HG03159 (cell line): ENCODE measurements at regions not wholly inside any gene's neighbourhood (a gene's known extent, or its start where the extent isn't known, plus 50 kb on each side); places are given as distances from the start of the nearest gene placed in this dataset.

Source experiments
- ATAC-seq: cut with Tn5 transposase; IDR thresholded peaks from one replicate; pipeline ENCODE4 v1.9.1; 2021; ENCODE audit warnings: mild to moderate bottlenecking, moderate library complexity; ENCODE audit not compliant: unreplicated experiment

DNA sequence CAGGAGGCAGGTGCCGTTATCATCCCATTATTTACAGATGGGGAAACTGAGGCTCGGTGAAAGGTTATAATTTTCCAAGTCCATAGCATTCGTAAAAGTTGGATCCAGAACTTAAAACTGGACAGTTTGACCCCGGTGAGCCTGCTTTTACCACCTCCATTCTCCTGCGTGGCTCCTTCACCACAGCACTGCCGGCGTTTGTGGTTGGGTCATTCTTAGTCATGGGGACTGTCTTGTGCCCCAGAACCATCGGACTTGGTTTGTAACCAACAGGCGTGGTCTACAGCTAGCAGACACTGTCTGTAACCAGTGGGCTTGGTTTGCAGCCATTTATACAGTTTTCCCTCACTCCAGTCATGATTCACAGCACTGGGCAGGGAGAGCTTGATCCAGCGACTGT lies 511.3 kb downstream of the NPHP4 start:
- ATAC-seq, result no peak

DNA sequence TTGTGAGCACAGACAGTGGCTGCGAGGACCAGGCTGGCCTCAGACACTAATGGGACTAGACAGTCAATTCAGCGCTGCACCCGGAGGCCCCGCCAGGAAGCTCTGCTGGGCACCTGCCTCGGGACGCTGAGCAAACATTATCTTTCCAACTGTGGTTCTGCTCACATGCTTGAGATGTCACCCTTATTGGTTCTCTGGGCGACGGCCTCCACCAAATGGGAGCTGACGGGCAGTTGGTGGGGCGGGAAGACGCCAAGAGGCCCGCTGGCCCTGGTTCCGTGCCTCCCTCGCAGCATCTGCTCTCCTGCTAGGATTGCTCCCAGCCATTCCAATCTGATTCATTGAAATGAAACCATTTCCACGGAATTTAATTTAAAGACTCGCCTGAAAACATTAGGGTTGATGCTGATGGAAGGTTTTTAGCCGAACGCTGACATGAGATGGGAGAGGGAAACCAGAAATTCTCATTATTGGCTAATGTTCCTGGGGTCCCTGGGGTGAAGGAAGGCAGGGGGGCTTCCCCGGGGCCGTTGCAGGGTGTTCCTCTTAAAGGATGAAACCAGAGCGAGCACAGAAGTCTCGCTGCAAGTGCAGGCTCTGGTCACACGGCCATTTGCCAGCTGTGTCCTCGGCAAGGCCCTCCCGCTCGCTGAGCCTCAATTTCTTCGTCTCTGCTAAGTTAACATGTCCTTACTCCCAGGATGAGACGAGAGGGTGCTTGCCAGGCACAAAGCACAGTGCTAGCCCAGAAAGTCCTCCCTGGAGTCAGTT lies 512.2 kb downstream of the NPHP4 start:
- no peak for ATAC-seq

DNA sequence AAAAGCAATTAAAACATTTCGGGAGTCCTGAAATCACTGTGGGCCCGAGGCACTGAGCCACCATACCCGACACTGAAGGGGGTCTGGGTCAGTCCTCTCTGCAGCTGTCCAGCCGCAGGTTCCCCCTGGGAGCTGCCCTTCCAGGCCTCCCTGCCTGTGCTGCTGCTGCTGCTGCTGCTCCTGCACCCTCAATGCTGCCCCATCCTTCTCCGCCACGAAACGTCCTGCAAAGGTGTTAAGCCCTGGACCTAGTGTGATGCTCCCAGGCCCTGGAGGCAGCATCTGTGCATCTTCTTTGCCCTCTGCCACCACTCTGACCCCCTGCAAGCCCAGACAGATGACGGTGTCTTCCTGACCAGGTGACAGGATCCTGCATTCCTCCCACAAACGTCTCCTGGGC lies 513.3 kb downstream of the NPHP4 start:
- no peak for ATAC-seq

DNA sequence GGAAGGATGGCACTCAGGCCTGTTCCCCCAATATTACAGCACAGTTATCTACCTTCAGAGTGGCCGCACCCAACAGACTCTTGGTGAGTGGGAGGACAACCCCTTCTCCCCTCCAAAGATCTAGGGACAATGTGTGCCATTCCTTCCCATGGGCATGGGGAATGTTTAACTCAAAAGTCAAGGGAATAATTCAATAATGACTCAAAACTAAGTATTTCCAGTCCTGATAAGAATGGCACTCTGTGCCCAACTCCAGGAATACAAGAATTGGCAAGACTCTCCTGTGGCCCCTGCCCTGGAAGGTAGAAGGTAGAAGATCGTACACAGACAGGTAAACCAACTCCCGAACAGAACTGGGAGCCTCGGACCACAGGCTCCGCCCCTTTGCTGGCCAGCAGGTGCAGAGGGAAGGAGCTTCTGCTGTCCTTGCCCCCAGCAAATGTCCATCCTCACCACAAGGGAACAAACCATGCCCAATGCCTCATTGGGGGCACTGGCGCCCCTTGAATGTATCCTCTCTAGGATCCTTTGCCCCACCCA lies 514.0 kb downstream of the NPHP4 start:
- no peak for ATAC-seq

DNA sequence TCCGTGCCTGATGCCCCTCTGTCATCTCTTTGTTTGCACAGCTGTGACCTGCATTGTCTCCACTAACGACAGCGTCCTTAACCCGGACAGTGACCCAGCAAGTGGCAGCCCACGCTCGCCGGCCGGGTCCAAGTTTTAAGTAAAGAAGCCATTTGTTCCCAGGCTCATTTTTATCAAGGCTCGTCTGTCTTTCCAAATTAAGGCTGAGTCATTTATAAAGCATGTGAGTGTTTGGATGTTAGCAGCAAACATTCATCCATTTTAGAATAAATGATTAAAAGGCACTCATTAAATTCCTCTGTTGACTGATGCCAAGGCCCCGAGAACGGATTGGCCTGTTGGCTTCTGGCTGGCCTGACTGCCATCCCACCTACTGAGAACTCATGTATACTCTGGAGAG lies 514.5 kb downstream of the NPHP4 start:
- ATAC-seq, result no peak

DNA sequence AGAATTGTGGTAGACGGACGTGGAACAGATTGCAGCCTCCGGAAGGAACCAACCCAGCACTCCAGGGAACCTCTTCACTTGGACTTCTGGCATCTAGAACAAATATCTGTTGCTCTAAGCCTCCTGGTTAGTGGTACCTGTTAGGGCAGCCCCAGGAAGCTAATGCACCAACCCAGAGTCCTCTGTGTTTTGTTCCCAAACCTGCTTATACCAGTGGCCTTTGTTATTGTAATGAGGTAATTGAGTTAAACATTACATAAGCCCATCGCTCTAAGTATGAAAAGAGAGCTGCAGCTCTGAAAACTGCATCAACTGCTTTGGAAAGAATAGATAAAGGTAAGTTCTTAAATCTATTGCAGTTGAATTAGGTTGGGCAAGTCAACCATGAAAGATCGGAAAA lies 516.7 kb downstream of the NPHP4 start:
- no peak for ATAC-seq

DNA sequence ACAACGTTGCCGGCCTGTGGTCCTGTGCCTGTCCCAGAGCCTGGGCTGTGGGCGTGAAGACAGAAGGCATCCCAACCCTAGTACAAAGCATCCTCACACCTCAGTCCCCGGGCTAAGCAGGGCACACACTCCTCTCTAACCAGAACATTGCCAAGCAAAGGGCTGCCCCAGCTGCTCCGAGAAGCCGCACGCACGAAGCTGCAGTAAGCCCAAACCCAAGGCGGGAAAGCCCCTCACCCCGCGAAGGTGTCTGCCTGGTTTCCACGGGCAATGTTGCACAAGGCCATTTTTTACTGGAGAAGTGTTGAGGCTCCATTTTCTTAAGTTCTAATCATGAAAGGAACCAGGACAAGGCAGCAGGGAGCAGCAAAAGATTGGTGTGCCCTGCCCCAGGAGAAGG lies 519.0 kb downstream of the NPHP4 start:
- no peak for ATAC-seq

DNA sequence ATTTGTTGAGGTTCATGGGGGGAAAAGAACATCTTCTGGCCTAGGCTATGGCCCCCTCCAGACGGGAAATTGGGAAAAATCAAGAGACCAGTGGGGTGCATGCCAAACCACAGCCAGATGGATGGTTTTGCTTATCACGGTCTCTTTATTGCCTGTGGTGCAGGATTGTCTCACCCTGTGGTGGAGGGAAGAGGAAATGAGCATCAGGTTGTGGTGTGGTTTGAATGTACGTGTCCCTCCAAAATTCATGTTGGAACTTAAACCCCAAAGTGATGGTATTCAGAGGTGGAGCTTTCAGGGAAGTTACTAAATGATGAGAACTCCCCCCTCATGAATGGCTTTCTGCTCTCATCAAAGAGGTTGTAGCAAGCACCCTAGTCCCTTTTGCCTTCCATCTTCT lies 525.7 kb downstream of the NPHP4 start:
- no peak for ATAC-seq

DNA sequence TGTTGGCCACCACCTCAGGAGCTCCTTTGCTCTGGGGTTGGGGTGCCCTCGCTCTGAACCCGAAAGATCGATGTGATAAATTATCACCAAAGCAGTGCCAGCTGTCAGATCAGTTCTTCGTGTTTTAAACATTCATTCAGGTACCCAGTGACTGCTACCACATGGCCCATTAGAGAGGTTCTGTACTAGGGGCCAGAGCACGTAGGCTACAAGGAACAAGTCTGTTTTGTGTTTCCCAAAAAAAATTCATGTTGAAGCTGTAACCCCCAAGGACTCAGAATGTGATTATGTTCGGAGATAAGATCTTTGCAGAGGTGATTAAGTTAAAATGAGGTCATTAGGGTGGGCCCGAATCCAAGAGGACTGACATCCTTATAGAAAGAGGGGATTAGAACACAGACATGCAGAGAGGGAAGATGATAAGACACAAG lies 526.9 kb downstream of the NPHP4 start:
- no peak for ATAC-seq

DNA sequence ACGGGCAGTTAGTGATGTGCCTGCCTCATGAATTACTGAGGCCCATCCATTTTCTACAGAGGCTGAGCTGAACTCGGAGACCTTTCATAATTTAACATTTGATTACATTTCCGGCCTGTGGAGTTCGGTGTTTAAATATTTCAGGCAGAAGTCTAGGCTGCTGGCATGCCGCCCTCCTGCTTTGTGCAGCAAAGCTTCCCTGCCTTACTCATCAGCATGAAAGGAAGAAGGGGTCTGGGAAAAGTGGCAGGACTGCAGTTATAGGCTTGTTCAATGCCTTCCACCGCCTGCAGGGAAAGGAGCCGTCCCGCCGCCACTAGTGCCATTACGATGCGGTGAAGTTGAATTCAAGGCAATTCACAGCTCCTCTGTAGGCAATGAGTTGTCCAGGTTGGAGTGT lies 527.9 kb downstream of the NPHP4 start:
- no peak for ATAC-seq

DNA sequence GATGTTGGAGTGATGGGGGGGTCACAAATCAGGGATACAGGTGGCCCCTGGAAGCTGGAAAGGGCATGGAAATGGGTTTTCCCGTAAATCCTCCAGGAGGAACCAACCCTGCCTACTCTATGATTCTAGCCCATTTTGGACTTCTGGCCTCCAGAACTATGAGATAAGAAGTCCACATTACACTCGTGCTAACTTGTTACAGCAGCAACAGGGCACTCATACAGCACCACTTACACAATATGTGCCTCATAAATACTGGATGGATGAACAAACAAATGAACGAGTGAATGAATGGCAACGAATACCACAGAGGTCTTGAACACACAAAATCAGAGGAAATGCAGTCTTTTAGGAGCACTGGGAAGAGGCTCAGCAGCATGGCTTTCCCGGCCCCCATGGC lies 531.3 kb downstream of the NPHP4 start:
- no peak for ATAC-seq

DNA sequence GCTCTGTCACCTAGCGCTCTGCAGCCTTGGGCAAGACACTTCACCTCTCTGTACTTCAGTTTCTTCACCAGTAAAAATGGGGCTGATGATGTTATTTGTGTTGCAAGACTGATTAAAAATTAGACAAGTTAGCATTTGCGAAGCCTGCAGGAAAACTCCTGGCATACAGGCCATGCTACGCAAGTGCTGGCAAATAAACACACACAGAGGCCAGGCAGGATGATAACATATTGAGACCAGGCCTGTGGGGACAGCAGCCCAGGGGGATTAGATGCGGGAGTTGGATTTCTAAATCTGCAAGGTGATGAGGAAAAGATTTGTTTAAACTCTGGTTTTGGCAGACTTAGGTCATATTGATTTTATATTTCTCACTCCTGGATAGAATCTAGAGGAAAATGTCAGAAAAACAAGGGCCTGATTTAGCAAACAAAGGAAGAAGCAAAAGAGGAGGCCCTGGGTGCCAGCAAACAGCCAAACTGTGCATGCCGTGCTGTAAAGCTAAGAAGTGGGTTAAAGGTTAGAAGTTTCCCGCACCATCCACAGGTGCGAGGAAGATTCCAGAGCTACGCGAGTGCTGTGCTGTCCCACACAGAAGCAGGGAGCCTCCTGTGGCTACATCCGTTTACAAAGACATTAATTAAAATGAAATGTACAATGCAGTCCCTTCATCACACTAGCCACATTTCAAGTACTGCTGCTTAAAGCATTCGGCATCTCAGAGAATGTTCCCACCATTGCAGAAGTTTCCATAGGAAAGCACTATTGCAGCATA lies 532.2 kb downstream of the NPHP4 start:
- ATAC-seq, result no peak

DNA sequence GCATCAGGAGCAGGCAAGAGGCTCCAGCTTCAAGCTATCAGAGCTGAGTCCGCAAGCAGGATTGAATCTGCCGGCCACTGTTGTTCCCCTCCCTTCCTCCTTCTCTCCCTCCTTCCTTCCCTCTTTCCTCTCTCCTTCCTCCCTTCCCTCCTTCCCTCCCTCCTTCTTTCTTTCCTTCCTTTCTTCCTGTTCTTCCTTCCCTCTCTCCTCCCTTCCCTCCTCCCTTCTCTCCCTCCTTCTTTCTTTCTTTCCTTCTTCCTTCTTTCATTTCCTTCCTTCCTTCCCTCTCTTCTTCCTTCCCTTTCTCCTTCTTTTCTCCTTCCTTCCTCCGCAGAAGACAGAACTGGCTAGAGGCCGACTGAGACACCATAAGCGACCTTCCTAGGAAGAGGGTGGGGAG lies 534.0 kb downstream of the NPHP4 start:
- no peak for ATAC-seq

DNA sequence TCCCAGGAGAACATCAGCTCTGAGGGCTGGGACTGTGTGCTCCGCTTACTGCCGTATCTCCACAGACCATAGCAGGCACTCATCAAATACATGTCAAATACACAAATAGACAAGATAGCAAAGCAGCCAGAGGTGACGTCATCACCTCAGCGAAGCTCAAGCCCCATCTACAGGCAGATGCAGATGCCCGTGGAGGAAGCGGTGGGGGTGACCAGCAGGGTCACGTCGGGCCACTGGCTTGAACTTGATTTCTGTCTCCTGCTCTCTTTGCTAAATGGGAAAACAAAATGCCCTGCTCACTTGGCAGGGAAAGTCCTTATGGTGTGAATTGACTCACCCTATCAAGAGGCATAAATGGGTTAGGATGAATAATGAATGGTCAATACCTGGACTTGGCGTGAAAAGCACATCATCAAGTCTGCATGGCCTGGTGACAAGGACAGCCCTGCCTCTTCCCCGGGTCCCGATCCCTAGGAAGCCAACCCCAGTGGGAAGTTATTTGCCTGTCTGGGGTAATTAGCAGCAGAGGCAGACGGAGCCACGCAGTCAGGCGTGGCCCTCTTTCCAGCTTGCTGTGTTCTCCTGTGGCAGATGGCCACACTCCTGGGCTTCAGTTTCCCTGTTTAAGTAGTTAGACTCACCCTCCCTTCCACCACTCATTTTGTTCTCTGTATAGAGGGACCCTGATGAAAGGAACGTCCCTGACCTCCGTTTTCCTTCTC lies 536.0 kb downstream of the NPHP4 start:
- no peak for ATAC-seq

DNA sequence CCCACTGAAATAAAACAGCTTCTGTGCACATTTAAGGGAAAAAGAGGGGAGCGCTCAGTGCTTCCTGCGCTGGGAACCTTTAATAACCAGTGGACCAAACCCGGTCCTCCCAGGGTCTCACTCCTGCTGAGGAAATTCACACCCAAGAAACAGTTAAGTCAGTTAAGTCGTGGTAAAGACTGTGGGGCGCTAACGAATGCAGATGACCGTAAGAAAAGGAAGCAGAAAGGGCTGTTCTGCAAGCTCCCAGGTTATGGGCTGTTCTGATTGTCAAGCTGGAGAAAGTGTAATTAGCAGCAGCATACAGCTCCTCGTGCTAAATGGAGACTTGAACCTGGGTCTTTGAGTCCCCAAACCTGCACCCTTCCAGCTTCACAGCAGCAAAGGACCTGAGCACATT lies 536.6 kb downstream of the NPHP4 start:
- ATAC-seq, result no peak

DNA sequence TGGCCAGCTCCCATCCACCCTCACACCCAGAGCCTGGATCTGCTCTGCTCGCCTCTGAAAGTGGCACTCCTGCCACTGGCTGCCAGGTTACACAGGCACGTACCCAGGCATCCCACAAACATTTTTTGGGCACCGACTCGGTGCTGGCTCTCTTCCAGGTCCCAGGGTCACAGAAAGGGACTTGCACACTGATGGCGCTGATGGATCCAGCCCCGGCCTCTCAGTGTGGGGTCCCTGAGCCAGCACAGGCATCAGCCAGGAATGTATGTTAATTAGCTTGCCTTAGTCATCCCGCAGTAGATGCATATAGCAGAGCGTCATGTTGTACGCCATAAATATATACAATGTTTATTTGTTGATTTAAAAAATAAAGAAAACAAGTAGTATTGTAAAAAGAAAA lies 537.2 kb downstream of the NPHP4 start:
- ATAC-seq, result no peak

DNA sequence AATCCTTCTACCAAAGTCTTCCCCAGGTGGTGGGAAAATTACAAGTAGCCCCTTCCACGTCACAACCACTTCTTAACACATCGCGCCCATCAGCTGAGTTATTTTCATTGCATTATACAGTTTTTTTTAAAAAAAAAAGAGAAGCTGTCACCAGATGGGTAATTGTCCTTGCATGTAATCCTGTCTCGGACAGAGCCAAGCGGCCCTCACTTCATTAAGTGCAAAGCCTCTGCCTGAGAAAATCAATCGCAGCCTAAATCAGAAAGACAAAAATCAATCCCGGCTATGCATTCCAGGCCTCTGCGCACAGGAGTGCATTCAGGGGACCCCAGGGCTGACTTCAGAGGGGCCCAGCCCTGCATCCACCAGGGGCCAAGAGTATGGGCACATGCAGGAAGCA lies 538.9 kb downstream of the NPHP4 start:
- no peak for ATAC-seq

DNA sequence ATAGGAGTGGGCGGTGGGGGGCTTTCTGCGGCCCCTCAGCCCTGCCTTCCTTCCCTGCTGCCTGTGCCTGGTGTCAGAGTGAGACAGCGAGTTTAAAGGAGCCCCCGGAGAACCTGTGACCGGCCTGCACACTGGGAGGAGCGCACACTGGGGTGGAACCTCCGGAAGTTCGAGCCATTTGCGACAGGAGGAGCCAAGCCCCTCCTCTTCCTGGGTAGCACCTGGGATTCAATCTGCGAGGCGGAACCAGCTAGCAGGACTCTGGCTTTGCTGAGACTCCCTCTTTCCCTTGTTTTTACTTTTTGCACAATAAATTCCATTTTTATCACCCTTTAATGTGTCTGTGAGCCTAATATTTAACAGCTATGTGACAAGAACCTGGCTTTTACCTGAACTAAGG lies 540.6 kb downstream of the NPHP4 start:
- ATAC-seq, result no peak

DNA sequence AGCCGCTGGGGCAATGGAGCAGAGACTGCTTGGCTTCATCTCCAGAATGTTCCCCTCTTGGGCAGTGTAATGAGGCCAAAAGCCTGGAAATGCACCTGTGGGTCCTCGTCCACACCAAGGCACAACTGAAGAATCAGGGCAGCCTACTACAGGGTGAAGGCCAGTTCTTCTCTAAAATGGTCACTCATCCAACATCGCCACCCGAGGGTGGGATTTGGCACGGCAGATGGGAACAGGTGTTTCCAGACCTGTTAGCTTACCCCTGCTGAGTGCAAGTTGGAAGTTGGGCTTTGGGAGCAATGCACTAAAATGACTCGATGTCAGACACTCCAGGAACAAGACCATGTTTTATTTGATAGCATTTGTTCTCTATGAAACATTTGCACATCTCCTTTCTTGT lies 543.7 kb downstream of the NPHP4 start:
- no peak for ATAC-seq

DNA sequence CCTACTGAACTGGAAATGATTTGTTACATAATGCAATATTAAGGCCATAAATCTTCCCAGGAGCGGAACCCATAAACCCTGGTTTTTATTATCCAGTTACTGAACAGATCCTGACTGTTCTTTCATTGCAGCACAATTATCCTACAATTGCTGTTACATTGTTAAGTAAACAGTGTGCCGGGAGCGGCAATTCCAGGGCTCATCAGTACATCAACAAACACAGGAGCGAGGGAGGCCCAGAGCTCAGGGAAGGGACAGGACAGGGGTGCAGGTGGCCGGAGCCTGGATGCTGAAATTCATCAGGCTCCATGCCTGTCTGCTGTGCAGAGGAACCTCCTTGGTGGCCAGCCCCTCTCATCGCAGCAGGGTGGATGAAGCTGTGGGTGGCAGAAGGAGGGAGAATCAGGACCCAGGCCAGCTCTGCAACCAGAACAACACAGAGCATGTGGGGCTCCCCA lies 544.7 kb downstream of the NPHP4 start:
- no peak for ATAC-seq

DNA sequence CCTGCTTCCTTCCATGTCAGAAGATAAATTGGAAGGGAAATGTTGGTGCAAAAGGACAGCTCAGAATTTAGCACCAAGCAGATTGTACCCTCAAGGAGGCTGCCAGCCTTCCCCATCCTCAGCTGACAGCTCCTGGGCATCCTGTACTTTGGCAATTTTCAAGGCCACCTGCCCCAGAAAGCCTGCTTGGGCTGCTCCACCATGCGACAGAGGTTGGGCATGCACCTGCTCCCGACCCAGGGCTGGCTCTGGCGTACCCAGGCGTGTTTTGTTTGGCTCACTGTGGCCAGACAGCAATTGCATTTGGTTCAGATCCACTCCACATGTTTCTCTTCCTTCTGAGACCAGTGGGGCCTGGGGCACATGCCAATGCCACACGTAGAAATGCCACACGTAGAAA lies 547.8 kb downstream of the NPHP4 start:
- ATAC-seq, result no peak

DNA sequence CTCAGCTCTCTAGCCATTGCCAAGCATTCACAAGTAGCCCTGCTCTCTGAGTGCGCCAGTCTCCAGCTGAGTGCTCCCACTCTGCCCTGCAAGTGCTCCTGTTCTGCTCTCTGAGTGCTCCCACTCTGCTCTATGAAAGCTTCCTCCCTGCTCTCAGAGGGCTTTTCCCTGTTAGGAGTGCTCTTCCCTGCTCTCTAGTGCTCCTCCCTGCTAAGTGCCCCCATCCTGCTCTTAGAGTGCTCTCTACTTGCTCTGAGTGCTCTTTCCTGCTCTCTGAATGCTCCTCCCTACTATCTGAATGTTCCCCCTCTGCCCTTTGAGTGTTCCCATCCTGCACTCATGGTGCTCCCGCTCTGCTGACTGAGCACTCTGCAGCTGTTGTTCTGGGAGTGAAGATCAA lies 555.4 kb downstream of the NPHP4 start:
- ATAC-seq, result no peak
